Neural crest cell (in vitro differentiated cells): ENCODE measurements at regions not wholly inside any gene's neighbourhood (a gene's known extent, or its start where the extent isn't known, plus 50 kb on each side); places are given as distances from the start of the nearest gene placed in this dataset.
"Not testable (repeated sequence)": the region's sequence is repeated elsewhere in the genome, so short reads cannot be mapped to it uniquely, and the experiment has no call there.

Source experiments
- DNase-seq: peaks from one replicate; pipeline ENCODE4 v3.0.0; 2021; ENCODE audit warnings: low read depth, mixed read lengths, low spot score
- H3K27ac Mint-ChIP-seq: one replicate; pipeline ENCODE4 v1.8.0; 2021; ENCODE audit warnings: mild to moderate bottlenecking, mixed read lengths; ENCODE audit not compliant: unreplicated experiment
- H3K27me3 Mint-ChIP-seq: 2 replicates; pipeline ENCODE4 v1.8.0; 2021; ENCODE audit warnings: low read depth, mild to moderate bottlenecking, mixed read lengths
- H3K36me3 Mint-ChIP-seq: 2 replicates; pipeline ENCODE4 v1.8.0; 2021; ENCODE audit warnings: low read depth, mild to moderate bottlenecking, mixed read lengths
- H3K4me1 Mint-ChIP-seq: 2 replicates; pipeline ENCODE4 v1.8.0; 2021; ENCODE audit warnings: mixed read lengths
- H3K4me3 Mint-ChIP-seq: one replicate; pipeline ENCODE4 v1.8.0; 2021; ENCODE audit warnings: mild to moderate bottlenecking, mixed read lengths
- H3K9me3 Mint-ChIP-seq: 2 replicates; pipeline ENCODE4 v1.8.0; 2021; ENCODE audit warnings: mixed read lengths
- TF ChIP-seq, protein P1 (sequence below): fragments of 200-600 bp; sonication (generic); conservative IDR thresholded peaks from 2 replicates; pipeline ENCODE4 v1.5.0; 2021; ENCODE audit warnings: antibody characterized with exemption, mild to moderate bottlenecking

DNA sequence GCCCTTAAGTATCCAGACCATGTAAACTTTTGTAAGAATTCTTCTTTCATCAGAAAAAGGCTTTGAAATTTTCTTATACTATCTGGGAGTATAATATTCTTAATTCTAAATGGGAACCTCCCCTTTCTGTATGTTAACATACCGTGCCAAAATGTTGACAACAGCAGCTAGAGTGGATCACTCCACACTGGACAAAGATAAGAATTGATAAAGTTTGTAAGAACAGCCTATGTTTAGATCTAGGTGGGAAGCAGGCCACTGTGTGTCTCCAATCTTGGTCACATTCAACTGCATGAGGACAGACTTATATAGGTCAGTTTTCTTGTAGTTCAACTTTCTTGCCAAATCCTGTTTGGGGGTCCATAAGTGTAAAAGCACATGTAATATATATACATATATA, 235.7 kb downstream of the RPIA start:
- Mint-ChIP-seq H3K4me1 (no peaks in the 10 kb centered on the region), H3K36me3 (no peaks in the 10 kb centered on the region), H3K27me3 (no peaks in the 10 kb centered on the region), H3K27ac (no peak overlapping the region), H3K4me3 (no peak overlapping the region), H3K9me3 (peaks cover 11% of the 10 kb centered on the region)
- TF ChIP-seq, protein P1, sequence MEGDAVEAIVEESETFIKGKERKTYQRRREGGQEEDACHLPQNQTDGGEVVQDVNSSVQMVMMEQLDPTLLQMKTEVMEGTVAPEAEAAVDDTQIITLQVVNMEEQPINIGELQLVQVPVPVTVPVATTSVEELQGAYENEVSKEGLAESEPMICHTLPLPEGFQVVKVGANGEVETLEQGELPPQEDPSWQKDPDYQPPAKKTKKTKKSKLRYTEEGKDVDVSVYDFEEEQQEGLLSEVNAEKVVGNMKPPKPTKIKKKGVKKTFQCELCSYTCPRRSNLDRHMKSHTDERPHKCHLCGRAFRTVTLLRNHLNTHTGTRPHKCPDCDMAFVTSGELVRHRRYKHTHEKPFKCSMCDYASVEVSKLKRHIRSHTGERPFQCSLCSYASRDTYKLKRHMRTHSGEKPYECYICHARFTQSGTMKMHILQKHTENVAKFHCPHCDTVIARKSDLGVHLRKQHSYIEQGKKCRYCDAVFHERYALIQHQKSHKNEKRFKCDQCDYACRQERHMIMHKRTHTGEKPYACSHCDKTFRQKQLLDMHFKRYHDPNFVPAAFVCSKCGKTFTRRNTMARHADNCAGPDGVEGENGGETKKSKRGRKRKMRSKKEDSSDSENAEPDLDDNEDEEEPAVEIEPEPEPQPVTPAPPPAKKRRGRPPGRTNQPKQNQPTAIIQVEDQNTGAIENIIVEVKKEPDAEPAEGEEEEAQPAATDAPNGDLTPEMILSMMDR, result no peak
- DNase-seq, result no peak

- DNase-seq, result no peak
- no peaks in the 10 kb centered on the region for H3K27me3 Mint-ChIP-seq
- peaks cover 7% of the 10 kb centered on the region for H3K36me3 Mint-ChIP-seq
Observed at GRCh38 chr2:88930659-88931058, 239.2 kb downstream of the RPIA start.

DNA sequence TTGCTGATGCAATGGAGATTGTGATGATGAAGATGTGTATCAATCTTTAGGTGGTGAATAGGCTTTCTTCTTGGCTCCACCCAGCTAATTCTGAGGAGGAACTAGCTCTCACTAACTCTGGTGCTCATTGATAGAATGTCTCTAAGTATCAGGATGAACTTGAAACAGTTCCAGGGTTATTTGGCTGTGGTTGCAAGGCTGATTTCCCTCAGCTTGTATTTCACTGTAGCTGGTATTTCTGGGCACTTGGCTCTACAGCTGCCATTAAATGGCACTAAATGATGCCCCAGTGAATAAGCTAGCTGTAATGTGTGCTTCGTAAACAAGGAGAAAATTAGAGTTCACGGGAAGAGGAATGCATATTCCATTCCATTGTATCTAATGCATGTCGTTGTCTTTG, 241.2 kb downstream of the RPIA start:
- no peak for DNase-seq
- no peak overlapping the region for H3K4me3 Mint-ChIP-seq
- H3K9me3 Mint-ChIP-seq, result peaks cover 12% of the 10 kb centered on the region
- H3K36me3 Mint-ChIP-seq, result peaks cover 7% of the 10 kb centered on the region
- H3K4me1 Mint-ChIP-seq, result no peaks in the 10 kb centered on the region
- H3K27me3 Mint-ChIP-seq, result no peaks in the 10 kb centered on the region
- TF ChIP-seq, protein P1, result no peak
- no peak overlapping the region for H3K27ac Mint-ChIP-seq

More at GRCh38 chr2:88930659-88931058, 239.2 kb downstream of the RPIA start:
- H3K27ac Mint-ChIP-seq, result no peak overlapping the region
- TF ChIP-seq, protein P1, result no peak
- H3K4me3 Mint-ChIP-seq, result no peak overlapping the region
- H3K4me1 Mint-ChIP-seq, result no peaks in the 10 kb centered on the region
- H3K9me3 Mint-ChIP-seq, result peaks cover 12% of the 10 kb centered on the region

DNA sequence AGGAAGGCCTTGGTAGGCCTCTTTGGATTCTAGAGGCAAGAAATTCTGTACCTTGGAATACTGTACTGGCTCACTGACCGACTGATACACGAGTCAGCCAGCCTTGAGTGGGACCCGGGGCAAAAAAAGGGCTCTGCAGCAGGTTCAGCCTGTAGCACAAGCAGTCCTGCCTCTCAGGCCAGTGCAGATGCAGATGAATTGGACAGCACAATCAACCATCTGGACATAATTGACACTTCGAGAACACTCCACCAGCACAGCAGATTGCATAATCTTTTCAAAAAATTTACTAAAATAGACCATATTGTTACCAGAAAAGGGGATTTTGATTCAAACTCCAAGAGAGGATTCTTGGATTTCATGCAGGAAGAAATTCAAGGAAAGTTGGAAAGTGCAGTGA, 241.6 kb downstream of the RPIA start:
- Mint-ChIP-seq H3K36me3 (peaks cover 7% of the 10 kb centered on the region), H3K4me3 (no peak overlapping the region), H3K4me1 (no peaks in the 10 kb centered on the region), H3K27me3 (no peaks in the 10 kb centered on the region), H3K27ac (no peak overlapping the region), H3K9me3 (peaks cover 11% of the 10 kb centered on the region)
- TF ChIP-seq, protein P1, result no peak
- no peak for DNase-seq

- H3K4me3 Mint-ChIP-seq, result no peak overlapping the region
- no peak overlapping the region for H3K27ac Mint-ChIP-seq
- TF ChIP-seq, protein P1, result no peak
- H3K9me3 Mint-ChIP-seq, result peaks cover 14% of the 10 kb centered on the region
- H3K4me1 Mint-ChIP-seq, result no peaks in the 10 kb centered on the region
- DNase-seq, result no peak
- H3K36me3 Mint-ChIP-seq, result peaks cover 7% of the 10 kb centered on the region
- no peaks in the 10 kb centered on the region for H3K27me3 Mint-ChIP-seq
Observed at GRCh38 chr2:88933980-88934379, 242.5 kb downstream of the RPIA start.

GRCh38 chr2:88941178-88941577, 249.7 kb downstream of the RPIA start:
- peaks cover 11% of the 10 kb centered on the region for H3K9me3 Mint-ChIP-seq
- H3K4me3 Mint-ChIP-seq, H3K27me3 Mint-ChIP-seq, H3K4me1 Mint-ChIP-seq, DNase-seq, H3K27ac Mint-ChIP-seq, H3K36me3 Mint-ChIP-seq: not testable (repeated sequence)
